ENCODE measurements at regions not wholly inside any gene's neighbourhood (a gene's known extent, or its start where the extent isn't known, plus 50 kb on each side); places are given as distances from the start of the nearest gene placed in this dataset.

- no peaks in the 10 kb centered on the region for H3K36me3 ChIP-seq (replicated peaks in 1 of 2; ENCODE audit: control insufficient read depth in 1 of 2, insufficient read depth in 2 of 2, low read length in 2 of 2)
- no peak overlapping the region for H3K27ac ChIP-seq (ENCODE audit: extremely low read length, insufficient read depth, low read length)
- no peak overlapping the region for H2AFZ ChIP-seq (ENCODE audit: low read length)
- peaks cover 2 to 14% of the 10 kb centered on the region in 2 experiments; a peak in 3 of 5 replicates for H3K27me3 ChIP-seq (ENCODE audit: control insufficient read depth in 1 of 2, insufficient read depth in 2 of 2, low read length in 2 of 2)
- H4K20me1 ChIP-seq (ENCODE audit: insufficient read depth, low read length): no peaks in the 10 kb centered on the region
- H3K9me3 ChIP-seq (ENCODE audit: low read length): no peaks in the 10 kb centered on the region
- ChIA-PET CTCF (ENCODE audit: low intra/inter-chr PET ratio, low total read pairs) (no interaction called here), POLR2A (no interaction called here)
- H3K79me2 ChIP-seq (ENCODE audit: insufficient read depth, low read length): no peaks in the 10 kb centered on the region
- no peak overlapping the region for H3K9ac ChIP-seq (ENCODE audit: insufficient read depth, low read depth, low read length)
- intact Hi-C loops (cut with micrococcal nuclease; ENCODE audit: unreplicated experiment) (no loop called here), in situ Hi-C loops (cut with HindIII; ENCODE audit: extremely low pct_ligation_motif_present, low pct_unique_long_range_greater_than_20kb) (no loop called here)
- BruUV-seq (replicated peaks): no TSS peak
- no peak overlapping the region for H3K4me2 ChIP-seq (ENCODE audit: low read depth, low read length)
- ATAC-seq: no peak
- DNase-seq (ENCODE audit: low spot score): no peak
- TF ChIP-seq DPF2 (CRISPR knock-in tag; IDR thresholded peaks at IDR 0.05; ENCODE audit: borderline replicate concordance, low read depth) (no peak), CREBL2 (CRISPR knock-in tag; IDR thresholded peaks at IDR 0.05; ENCODE audit: borderline replicate concordance) (no peak), ZNF776 (CRISPR knock-in tag; IDR thresholded peaks at IDR 0.05) (no peak), ZNF362 (CRISPR knock-in tag; IDR thresholded peaks at IDR 0.05; ENCODE audit: borderline replicate concordance) (no peak)
- no peaks in the 10 kb centered on the region for H3K4me1 ChIP-seq (ENCODE audit: insufficient read depth, low read length)
- no peak for FAIRE-seq
- WGBS (ENCODE audit: low lambda C conversion rate): 12% methylated on average over 7 of the region's 7 CpGs
- H3K4me3 ChIP-seq (replicated peaks in 1 of 3; ENCODE audit: insufficient read depth in 1 of 3, low read depth in 2 of 3, low read length in 3 of 3): no peak overlapping the region
These were observed 468.4 kb downstream of the KDM4C start for GRCh38 chr9:7226007-7226640.

Data from HepG2 (cell line).